ENCODE measurements at regions not wholly inside any gene's neighbourhood (a gene's known extent, or its start where the extent isn't known, plus 50 kb on each side); places are given as distances from the start of the nearest gene placed in this dataset.

DNA sequence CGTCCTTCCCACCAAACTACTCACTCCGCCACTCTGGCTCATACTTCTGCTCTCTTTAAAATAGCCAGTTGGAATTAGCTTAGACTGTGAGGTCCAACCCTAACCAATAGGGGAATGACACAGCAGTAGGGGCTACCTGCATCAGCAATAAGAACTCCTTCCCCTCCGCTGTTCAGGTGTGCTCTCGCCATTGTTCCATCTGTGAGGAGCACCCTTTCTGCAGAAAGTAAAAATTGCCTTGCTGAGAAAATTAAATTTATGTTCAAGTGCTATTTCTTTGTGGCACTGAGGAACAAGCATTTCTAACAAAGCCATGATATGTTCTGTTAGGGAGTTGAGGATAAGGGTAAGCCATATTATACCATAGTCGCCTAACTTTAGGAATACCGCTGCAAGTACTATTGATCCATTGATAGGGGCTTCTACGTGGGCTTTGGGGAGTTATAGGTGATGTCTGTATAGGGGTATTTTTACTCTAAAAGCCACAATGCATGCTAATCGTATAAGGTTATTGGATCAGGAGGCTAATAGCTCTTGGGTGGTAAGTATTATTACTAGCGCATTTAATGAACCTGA lies 1269.5 kb downstream of the TYW1 start:
- Histone ChIP-seq H3K14ac (ENCODE audit: insufficient read length) (no peak overlapping the region), H3K27me3 (replicated peaks in 1 of 4; ENCODE audit: control insufficient read depth in 3 of 4, extremely low read depth in 1 of 4, insufficient read depth in 3 of 4, low read length in 3 of 4) (no peaks in the 10 kb centered on the region), H3K9me3 (ENCODE audit: insufficient read depth in 2 of 2, low read depth in 1 of 2, low read length in 1 of 2) (no peaks in the 10 kb centered on the region), H4K20me1 (replicated peaks in 1 of 2; ENCODE audit: control insufficient read depth in 1 of 2, insufficient read depth in 2 of 2, low read length in 2 of 2) (no peaks in the 10 kb centered on the region), H2BK5ac (ENCODE audit: low read depth, low read length) (no peak overlapping the region), H3K36me3 (ENCODE audit: control insufficient read depth in 2 of 4, insufficient read depth in 4 of 4, low read length in 3 of 4) (no peaks in the 10 kb centered on the region), H2BK12ac (ENCODE audit: low read depth, low read length) (no peak overlapping the region), H3K4me1 (replicated peaks in 1 of 4; ENCODE audit: control insufficient read depth in 3 of 4, insufficient read depth in 4 of 4, low read length in 3 of 4) (no peaks in the 10 kb centered on the region), H3K4me2 (ENCODE audit: insufficient read depth in 1 of 2, low read depth in 2 of 2, low read length in 2 of 2) (no peak overlapping the region), H2BK15ac (ENCODE audit: low read length) (no peak overlapping the region), H3K9ac (replicated peaks in 1 of 4; ENCODE audit: extremely low read depth in 1 of 4, low read depth in 3 of 4, low read length in 3 of 4) (no peak overlapping the region), H4K8ac (ENCODE audit: extremely low read depth, insufficient read depth, low read length) (no peak overlapping the region), H3K18ac (ENCODE audit: extremely low read depth, low read length) (no peak overlapping the region), H3K23me2 (ENCODE audit: low read depth, low read length) (no peaks in the 10 kb centered on the region), H2BK120ac (replicated peaks; ENCODE audit: low read depth, low read length) (no peak overlapping the region), H3K27ac (ENCODE audit: low read depth, low read length) (no peak overlapping the region), H2AK5ac (ENCODE audit: low read depth, low read length) (no peak overlapping the region), H3K56ac (replicated peaks; ENCODE audit: insufficient read length, low read depth, low read length) (no peak overlapping the region), H4K91ac (replicated peaks; ENCODE audit: insufficient read length, low read length) (no peak overlapping the region), H2AFZ (ENCODE audit: low read length) (no peak overlapping the region), H3K79me1 (ENCODE audit: low read depth, low read length) (no peaks in the 10 kb centered on the region), H3K23ac (ENCODE audit: insufficient read length) (no peak overlapping the region), H3K4ac (replicated peaks; ENCODE audit: insufficient read length, low read depth, low read length) (no peak overlapping the region), H3K4me3 (ENCODE audit: extremely low read depth in 1 of 4, insufficient read depth in 2 of 4, low read depth in 3 of 4, low read length in 4 of 4) (no peak overlapping the region), H4K5ac (ENCODE audit: insufficient read length, low read depth, low read length) (no peak overlapping the region), H3K79me2 (ENCODE audit: control insufficient read depth in 1 of 2, insufficient read depth in 2 of 2, low read length in 2 of 2) (no peaks in the 10 kb centered on the region), H2BK20ac (ENCODE audit: low read length) (no peak overlapping the region)
- DNase-seq (ENCODE audit: low read depth in 1 of 2, low spot score in 2 of 2): peak in 1 of 2 experiments; percentile 22
- 93% methylated on average over 9 of the region's 9 CpGs; no CpG with 5 or more reads in 1 of the 2 experiments for WGBS, 2 experiments (ENCODE audit: extremely low coverage in 1 of 2, insufficient coverage in 1 of 2, insufficient read length in 1 of 2, insufficient replicate concordance in 2 of 2, low coverage in 1 of 2, low lambda C conversion rate in 2 of 2, missing lambda C conversion rate in 1 of 2)
- ChIA-PET POLR2A (ENCODE audit: partially characterized antibody) (no interaction called here), CTCF (ENCODE audit: partially characterized antibody) (interaction anchor here (1.0 kb wide), 1 partner anchor 8 kb away, joined by 3 read pairs; no protein-coding TSS in a partner anchor)
- FAIRE-seq: no peak
- TF ChIP-seq CHD1 (IDR thresholded peaks at IDR 0.05; ENCODE audit: low read depth, low read length): no peak
- no peak for TF ChIP-seq BCL11A (IDR thresholded peaks at IDR 0.05; ENCODE audit: low read depth in 2 of 2, low read length in 2 of 2)
- TF ChIP-seq SRF (IDR thresholded peaks at IDR 0.05; ENCODE audit: low read depth, low read length): no peak
- TF ChIP-seq ZNF274 (IDR thresholded peaks at IDR 0.05; ENCODE audit: borderline replicate concordance, extremely low read depth, low read length): no peak
- TF ChIP-seq SP2 (IDR thresholded peaks at IDR 0.05; ENCODE audit: low read length): no peak
- no peak for TF ChIP-seq EGR1 (IDR thresholded peaks at IDR 0.05; ENCODE audit: borderline replicate concordance, low read depth, low read length)
- TF ChIP-seq, protein P1, sequence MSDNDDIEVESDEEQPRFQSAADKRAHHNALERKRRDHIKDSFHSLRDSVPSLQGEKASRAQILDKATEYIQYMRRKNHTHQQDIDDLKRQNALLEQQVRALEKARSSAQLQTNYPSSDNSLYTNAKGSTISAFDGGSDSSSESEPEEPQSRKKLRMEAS (IDR thresholded peaks at IDR 0.05): no peak
- TF ChIP-seq EP300 (IDR thresholded peaks at IDR 0.05; ENCODE audit: borderline replicate concordance in 1 of 2, low read depth in 2 of 2, low read length in 2 of 2): no peak
- no peak for TF ChIP-seq SAP30 (IDR thresholded peaks at IDR 0.05; ENCODE audit: insufficient read depth, insufficient replicate concordance, low read length)
- TF ChIP-seq SIX5 (IDR thresholded peaks at IDR 0.05; ENCODE audit: low read depth, low read length): no peak
- no peak for TF ChIP-seq CEBPB (IDR thresholded peaks at IDR 0.05; ENCODE audit: low read depth, low read length)
- TF ChIP-seq KDM1A (IDR thresholded peaks at IDR 0.05; ENCODE audit: borderline replicate concordance, low read length): no peak
- TF ChIP-seq JUN (IDR thresholded peaks at IDR 0.05; ENCODE audit: low read depth, low read length): no peak
- TF ChIP-seq KDM4A (IDR thresholded peaks at IDR 0.05; ENCODE audit: low read depth, low read length, severe bottlenecking): no peak
- no peak for TF ChIP-seq TEAD4 (IDR thresholded peaks at IDR 0.05; ENCODE audit: low read depth, low read length)

Measured in H1 (cell line).